ENCODE measurements at regions not wholly inside any gene's neighbourhood (a gene's known extent, or its start where the extent isn't known, plus 50 kb on each side); places are given as distances from the start of the nearest gene placed in this dataset.

- DNase-seq (ENCODE audit: low read depth) = no peak
- TF ChIP-seq CTCF (IDR thresholded peaks at IDR 0.05; ENCODE audit: low read depth, low read length, missing control alignments) = no peak
- H3K4me3 ChIP-seq (ENCODE audit: low read depth, low read length) = no peak overlapping the region
Observed at GRCh38 chr7:46022397-46022796, 101.3 kb upstream of the IGFBP3 start.

- TF ChIP-seq CTCF (IDR thresholded peaks at IDR 0.05; ENCODE audit: low read depth, low read length, missing control alignments) = no peak
- DNase-seq (ENCODE audit: low read depth) = no peak
- no peak overlapping the region for H3K4me3 ChIP-seq (ENCODE audit: low read depth, low read length)
Observed at GRCh38 chr7:46015107-46015868, 94.2 kb upstream of the IGFBP3 start.

GRCh38 chr7:46011501-46011900 lies 90.4 kb upstream of the IGFBP3 start:
- no peak for DNase-seq (ENCODE audit: low read depth)
- no peak overlapping the region for H3K4me3 ChIP-seq (ENCODE audit: low read depth, low read length)
- TF ChIP-seq CTCF (IDR thresholded peaks at IDR 0.05; ENCODE audit: low read depth, low read length, missing control alignments) = no peak

- no peak for TF ChIP-seq CTCF (IDR thresholded peaks at IDR 0.05; ENCODE audit: low read depth, low read length, missing control alignments)
- no peak overlapping the region for H3K4me3 ChIP-seq (ENCODE audit: low read depth, low read length)
- no peak for DNase-seq (ENCODE audit: low read depth)
Observed at GRCh38 chr7:46011059-46011458, 90.0 kb upstream of the IGFBP3 start.

GRCh38 chr7:46009211-46009610 lies 88.1 kb upstream of the IGFBP3 start:
- TF ChIP-seq CTCF (IDR thresholded peaks at IDR 0.05; ENCODE audit: low read depth, low read length, missing control alignments) = no peak
- H3K4me3 ChIP-seq (ENCODE audit: low read depth, low read length) = no peak overlapping the region
- DNase-seq (ENCODE audit: low read depth) = no peak

GRCh38 chr7:46007990-46008643 lies 87.0 kb upstream of the IGFBP3 start:
- no peak for DNase-seq (ENCODE audit: low read depth)
- no peak for TF ChIP-seq CTCF (IDR thresholded peaks at IDR 0.05; ENCODE audit: low read depth, low read length, missing control alignments)
- H3K4me3 ChIP-seq (ENCODE audit: low read depth, low read length) = no peak overlapping the region
